ENCODE measurements at regions not wholly inside any gene's neighbourhood (a gene's known extent, or its start where the extent isn't known, plus 50 kb on each side); places are given as distances from the start of the nearest gene placed in this dataset.

DNA sequence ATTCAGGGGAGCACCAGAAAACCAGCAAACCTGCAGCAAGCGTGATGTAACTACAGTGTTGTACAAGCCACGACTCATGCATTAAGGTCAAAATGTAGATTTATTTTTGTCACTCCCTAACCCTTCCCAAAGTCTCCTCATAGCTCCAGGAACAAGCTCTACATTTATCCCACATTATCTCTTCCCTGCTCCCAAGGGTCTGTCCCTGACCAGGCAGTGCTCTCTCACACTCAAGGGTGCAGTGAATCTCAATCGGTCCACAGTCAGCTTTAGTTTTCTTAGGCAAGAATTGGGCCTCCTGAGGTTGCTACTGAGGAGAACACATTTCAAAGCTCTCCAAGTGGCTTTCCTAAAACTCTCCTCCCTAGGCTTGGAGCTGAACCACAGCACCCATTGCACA is 219.4 kb downstream of the NHLRC3 start:
- TF ChIP-seq, protein P1, sequence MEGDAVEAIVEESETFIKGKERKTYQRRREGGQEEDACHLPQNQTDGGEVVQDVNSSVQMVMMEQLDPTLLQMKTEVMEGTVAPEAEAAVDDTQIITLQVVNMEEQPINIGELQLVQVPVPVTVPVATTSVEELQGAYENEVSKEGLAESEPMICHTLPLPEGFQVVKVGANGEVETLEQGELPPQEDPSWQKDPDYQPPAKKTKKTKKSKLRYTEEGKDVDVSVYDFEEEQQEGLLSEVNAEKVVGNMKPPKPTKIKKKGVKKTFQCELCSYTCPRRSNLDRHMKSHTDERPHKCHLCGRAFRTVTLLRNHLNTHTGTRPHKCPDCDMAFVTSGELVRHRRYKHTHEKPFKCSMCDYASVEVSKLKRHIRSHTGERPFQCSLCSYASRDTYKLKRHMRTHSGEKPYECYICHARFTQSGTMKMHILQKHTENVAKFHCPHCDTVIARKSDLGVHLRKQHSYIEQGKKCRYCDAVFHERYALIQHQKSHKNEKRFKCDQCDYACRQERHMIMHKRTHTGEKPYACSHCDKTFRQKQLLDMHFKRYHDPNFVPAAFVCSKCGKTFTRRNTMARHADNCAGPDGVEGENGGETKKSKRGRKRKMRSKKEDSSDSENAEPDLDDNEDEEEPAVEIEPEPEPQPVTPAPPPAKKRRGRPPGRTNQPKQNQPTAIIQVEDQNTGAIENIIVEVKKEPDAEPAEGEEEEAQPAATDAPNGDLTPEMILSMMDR (IDR thresholded peaks at IDR 0.05) = no peak
- TF ChIP-seq POLR2A (IDR thresholded peaks at IDR 0.05) = no peak
